HEK293 (cell line): ENCODE measurements at regions not wholly inside any gene's neighbourhood (a gene's known extent, or its start where the extent isn't known, plus 50 kb on each side); places are given as distances from the start of the nearest gene placed in this dataset.

Experiments
- CTCF ChIA-PET: fragments of 350-600 bp; formaldehyde crosslinking; extraction: SDS; loops from one replicate; lab custom pipeline; 2021; ENCODE audit warnings: antibody characterized with exemption; lab: Yijun Ruan, JAX
- POLR2A ChIA-PET: fragments of 300-600 bp; formaldehyde crosslinking; extraction: SDS; loops from one replicate; lab custom pipeline; 2020; ENCODE audit warnings: antibody characterized with exemption, inconsistent platforms; lab: Yijun Ruan, JAX
- H3K27ac ChIP-seq: fragments of 200-500 bp; sonication (Bioruptor generic); 2 replicates; pipeline ENCODE4 v1.5.1; 2014; ENCODE audit warnings: low read depth, low read length, control low read depth, inconsistent platforms; ENCODE audit errors: extremely low read depth
- H3K36me3 ChIP-seq, 2 experiments: fragments of 200-500 bp in 1 of 2; sonication (Bioruptor generic) in 1 of 2; 1 replicate in 1 of 2; 2 replicates in 1 of 2; pipeline ENCODE4 v1.5.1; 2014 to 2017; ENCODE audit warnings: inconsistent platforms in 2 of 2, low read length in 2 of 2; ENCODE audit not compliant: control insufficient read depth in 2 of 2, insufficient read depth in 1 of 2
- H3K4me1 ChIP-seq: fragments of 200-500 bp; sonication (Bioruptor generic); 2 replicates; pipeline ENCODE4 v1.5.1; 2014; ENCODE audit warnings: mild to moderate bottlenecking, low read length, inconsistent platforms; ENCODE audit not compliant: control insufficient read depth, insufficient read depth
- H3K4me3 ChIP-seq: 2 replicates; pipeline ENCODE4 v1.5.1; 2011; ENCODE audit warnings: low read depth, mild to moderate bottlenecking, control low read depth, low read length, moderate library complexity
- H3K9me3 ChIP-seq: fragments of 200-500 bp; sonication (Bioruptor generic); 2 replicates; pipeline ENCODE4 v1.5.1; 2014; ENCODE audit warnings: low read depth, low read length, inconsistent platforms; ENCODE audit not compliant: control insufficient read depth, insufficient read depth
- FEZF1 ChIP-seq: fragments of 450-650 bp; formaldehyde crosslinking; IDR thresholded peaks from 2 replicates; pipeline ENCODE4 v1.5.1; 2016; ENCODE audit warnings: missing biosample characterization, missing genetic modification characterization
- HOXC10 ChIP-seq: sonication (generic); formaldehyde crosslinking; IDR thresholded peaks from 2 replicates; pipeline ENCODE4 v1.8.1; 2023; ENCODE audit warnings: mild to moderate bottlenecking, missing genetic modification reagents
- MYNN ChIP-seq: fragments of 450-650 bp; formaldehyde crosslinking; IDR thresholded peaks from 2 replicates; pipeline ENCODE4 v1.5.1; 2016; ENCODE audit warnings: missing biosample characterization, missing genetic modification characterization, borderline replicate concordance
- SP3 ChIP-seq: fragments of 450-650 bp; formaldehyde crosslinking; IDR thresholded peaks from 2 replicates; pipeline ENCODE4 v1.5.1; 2016; ENCODE audit warnings: missing biosample characterization, missing genetic modification characterization
- TCF7L2 ChIP-seq: IDR thresholded peaks from 2 replicates; pipeline ENCODE4 v1.6.1; 2011; ENCODE audit warnings: low read depth, mild to moderate bottlenecking, inconsistent platforms, low read length, moderate library complexity, borderline replicate concordance
- ZFP3 ChIP-seq: fragments of 450-650 bp; formaldehyde crosslinking; IDR thresholded peaks from 2 replicates; pipeline ENCODE4 v1.5.1; 2016; ENCODE audit warnings: low read depth, missing biosample characterization, missing genetic modification characterization
- ZNF112 ChIP-seq: fragments of 450-650 bp; formaldehyde crosslinking; IDR thresholded peaks from 2 replicates; pipeline ENCODE4 v1.5.0; 2017; ENCODE audit warnings: missing biosample characterization, missing genetic modification characterization
- ZNF169 ChIP-seq: fragments of 450-650 bp; formaldehyde crosslinking; IDR thresholded peaks from 2 replicates; pipeline ENCODE4 v1.5.1; 2016; ENCODE audit warnings: missing biosample characterization, missing genetic modification characterization
- ZNF184 ChIP-seq: fragments of 450-650 bp; IDR thresholded peaks from 2 replicates; pipeline ENCODE4 v1.5.1; 2018; ENCODE audit warnings: missing biosample characterization, mild to moderate bottlenecking, missing genetic modification characterization
- ZNF274 ChIP-seq, 2 experiments: fragments of 200-500 bp in 1 of 2; fragments of 450-650 bp in 1 of 2; sonication (Bioruptor generic) in 1 of 2; formaldehyde crosslinking in 1 of 2; IDR thresholded peaks; 2 replicates each; pipeline versions ENCODE4 v1.5.1 to v1.6.1; 2014 to 2016; ENCODE audit warnings: borderline replicate concordance in 1 of 2, inconsistent platforms in 1 of 2, low read length in 1 of 2, missing biosample characterization in 1 of 2, missing genetic modification characterization in 1 of 2
- ZNF292 ChIP-seq: fragments of 450-650 bp; formaldehyde crosslinking; IDR thresholded peaks from 2 replicates; pipeline ENCODE4 v1.5.1; 2016; ENCODE audit warnings: low read depth, missing biosample characterization, missing genetic modification characterization, borderline replicate concordance
- ZNF37A ChIP-seq: fragments of 450-650 bp; IDR thresholded peaks from 2 replicates; pipeline ENCODE4 v1.5.1; 2018; ENCODE audit warnings: missing biosample characterization, missing genetic modification characterization
- ZNF391 ChIP-seq: fragments of 450-650 bp; formaldehyde crosslinking; IDR thresholded peaks from 2 replicates; pipeline ENCODE4 v1.5.1; 2016; ENCODE audit warnings: low read depth, missing biosample characterization, missing genetic modification characterization, borderline replicate concordance
- ZNF394 ChIP-seq: fragments of 450-650 bp; formaldehyde crosslinking; IDR thresholded peaks from 2 replicates; pipeline ENCODE4 v1.5.1; 2016; ENCODE audit warnings: missing biosample characterization, missing genetic modification characterization, mild to moderate bottlenecking, moderate library complexity, borderline replicate concordance
- ZNF529 ChIP-seq: fragments of 450-650 bp; formaldehyde crosslinking; IDR thresholded peaks from 2 replicates; pipeline ENCODE4 v1.5.1; 2017; ENCODE audit warnings: missing genetic modification characterization, missing biosample characterization; ENCODE audit not compliant: insufficient replicate concordance
- ZNF555 ChIP-seq: fragments of 450-650 bp; formaldehyde crosslinking; conservative IDR thresholded peaks from 2 replicates; pipeline ENCODE4 v1.5.1; 2017; ENCODE audit warnings: missing biosample characterization, mild to moderate bottlenecking, missing genetic modification characterization, inconsistent platforms
- ZNF558 ChIP-seq: fragments of 450-650 bp; formaldehyde crosslinking; IDR thresholded peaks from 2 replicates; pipeline ENCODE4 v1.5.1; 2016; ENCODE audit warnings: missing biosample characterization, missing genetic modification characterization
- ZNF701 ChIP-seq: fragments of 450-650 bp; formaldehyde crosslinking; IDR thresholded peaks from 2 replicates; pipeline ENCODE4 v1.5.1; 2016; ENCODE audit warnings: missing biosample characterization, missing genetic modification characterization
- TF ChIP-seq, protein P1 (sequence below): fragments of 450-650 bp; formaldehyde crosslinking; IDR thresholded peaks from 2 replicates; pipeline ENCODE4 v1.5.1; 2017; ENCODE audit warnings: missing biosample characterization, missing genetic modification characterization
- TF ChIP-seq, protein P2 (sequence below): fragments of 450-650 bp; formaldehyde crosslinking; IDR thresholded peaks from 2 replicates; pipeline ENCODE4 v1.5.1; 2016; ENCODE audit warnings: missing biosample characterization, missing genetic modification characterization
- TF ChIP-seq, protein P3 (sequence below): fragments of 450-650 bp; formaldehyde crosslinking; IDR thresholded peaks from 2 replicates; pipeline ENCODE4 v1.5.1; 2017; ENCODE audit warnings: missing biosample characterization, mild to moderate bottlenecking, missing genetic modification characterization, moderate library complexity
- TF ChIP-seq, protein P4 (sequence below): fragments of 450-650 bp; formaldehyde crosslinking; conservative IDR thresholded peaks from 2 replicates; pipeline ENCODE4 v1.5.1; 2016; ENCODE audit warnings: low read depth, missing biosample characterization, missing genetic modification characterization

DNA sequence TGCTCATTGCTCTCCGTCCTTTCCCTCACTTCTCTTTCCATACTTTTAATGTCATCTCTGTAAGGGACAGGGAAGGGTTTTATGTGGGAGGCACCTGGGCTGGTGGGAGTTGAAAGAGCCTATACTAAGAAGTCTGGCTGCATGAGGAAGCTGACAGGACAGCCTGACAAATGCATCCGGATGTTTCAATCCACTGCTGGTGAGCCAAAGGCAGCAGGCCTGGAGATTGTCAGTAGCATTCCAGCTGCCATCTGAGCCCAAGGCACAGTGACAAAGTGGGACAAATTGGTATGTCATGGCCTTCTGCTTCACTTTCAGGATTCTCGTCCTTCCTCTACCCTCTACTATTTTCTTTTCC is 218.4 kb downstream of the STK31 start:
- H3K27ac ChIP-seq = no peak overlapping the region
- POLR2A ChIA-PET = no interaction called here
- no peak for TF ChIP-seq FEZF1 (tag by site-specific recombination)
- TF ChIP-seq ZNF558 (tag by site-specific recombination) = no peak
- no peak for TF ChIP-seq TCF7L2
- TF ChIP-seq ZNF555 = no peak
- TF ChIP-seq, protein P1, sequence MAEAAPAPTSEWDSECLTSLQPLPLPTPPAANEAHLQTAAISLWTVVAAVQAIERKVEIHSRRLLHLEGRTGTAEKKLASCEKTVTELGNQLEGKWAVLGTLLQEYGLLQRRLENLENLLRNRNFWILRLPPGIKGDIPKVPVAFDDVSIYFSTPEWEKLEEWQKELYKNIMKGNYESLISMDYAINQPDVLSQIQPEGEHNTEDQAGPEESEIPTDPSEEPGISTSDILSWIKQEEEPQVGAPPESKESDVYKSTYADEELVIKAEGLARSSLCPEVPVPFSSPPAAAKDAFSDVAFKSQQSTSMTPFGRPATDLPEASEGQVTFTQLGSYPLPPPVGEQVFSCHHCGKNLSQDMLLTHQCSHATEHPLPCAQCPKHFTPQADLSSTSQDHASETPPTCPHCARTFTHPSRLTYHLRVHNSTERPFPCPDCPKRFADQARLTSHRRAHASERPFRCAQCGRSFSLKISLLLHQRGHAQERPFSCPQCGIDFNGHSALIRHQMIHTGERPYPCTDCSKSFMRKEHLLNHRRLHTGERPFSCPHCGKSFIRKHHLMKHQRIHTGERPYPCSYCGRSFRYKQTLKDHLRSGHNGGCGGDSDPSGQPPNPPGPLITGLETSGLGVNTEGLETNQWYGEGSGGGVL (tag by site-specific recombination) = no peak
- no peak for TF ChIP-seq ZNF184 (tag by site-specific recombination)
- TF ChIP-seq, protein P2, sequence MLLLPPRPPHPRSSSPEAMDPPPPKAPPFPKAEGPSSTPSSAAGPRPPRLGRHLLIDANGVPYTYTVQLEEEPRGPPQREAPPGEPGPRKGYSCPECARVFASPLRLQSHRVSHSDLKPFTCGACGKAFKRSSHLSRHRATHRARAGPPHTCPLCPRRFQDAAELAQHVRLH (tag by site-specific recombination) = no peak
- TF ChIP-seq ZNF274 (IDR thresholded peaks at IDR 0.05; ENCODE audit: low read length) = no peak
- no peak for TF ChIP-seq ZNF274 (tag by site-specific recombination; IDR thresholded peaks at IDR 0.05; ENCODE audit: borderline replicate concordance)
- TF ChIP-seq, all 188 proteins: peak for 0
- H3K4me1 ChIP-seq = no peaks in the 10 kb centered on the region
- CTCF ChIA-PET = interaction anchor here (1.8 kb wide), 1 partner anchor 10 kb away, joined by 8 read pairs; no protein-coding TSS in a partner anchor
- no peaks in the 10 kb centered on the region for H3K9me3 ChIP-seq
- no peaks in the 10 kb centered on the region for H3K36me3 ChIP-seq
- no peak overlapping the region for H3K4me3 ChIP-seq

DNA sequence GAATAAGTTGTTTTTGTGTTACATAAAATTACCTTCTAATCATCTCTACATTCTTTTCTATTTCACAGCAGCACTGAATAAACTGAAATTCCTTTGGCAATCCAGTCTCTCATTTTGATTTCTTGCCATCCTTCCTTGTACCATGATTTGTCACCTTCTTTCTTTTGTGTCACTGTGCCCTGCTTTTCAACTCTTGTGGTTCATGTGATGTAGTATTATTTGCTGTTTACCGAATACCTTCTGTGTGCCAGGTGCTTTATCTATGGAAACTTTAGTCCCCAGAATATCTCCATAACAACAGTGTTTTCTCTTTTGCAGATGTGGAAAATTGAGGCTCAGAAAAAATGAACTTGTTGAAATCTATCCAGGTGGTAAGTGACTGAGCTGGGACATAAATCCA is 220.3 kb downstream of the STK31 start:
- POLR2A ChIA-PET = no interaction called here
- TF ChIP-seq SP3 (tag by site-specific recombination) = no peak
- TF ChIP-seq ZNF169 (tag by site-specific recombination) = no peak
- TF ChIP-seq ZNF529 (tag by site-specific recombination) = no peak
- no peak for TF ChIP-seq ZNF112
- TF ChIP-seq ZNF701 (tag by site-specific recombination) = no peak
- no peak for TF ChIP-seq ZNF37A (tag by site-specific recombination)
- TF ChIP-seq HOXC10 (CRISPR knock-in tag) = no peak
- no peak for TF ChIP-seq ZNF391 (tag by site-specific recombination)
- TF ChIP-seq ZNF394 (tag by site-specific recombination) = no peak
- TF ChIP-seq ZFP3 = no peak
- no peak for TF ChIP-seq ZNF292 (tag by site-specific recombination)
- no peak for TF ChIP-seq MYNN
- TF ChIP-seq, protein P2 (tag by site-specific recombination) = no peak
- TF ChIP-seq, protein P3, sequence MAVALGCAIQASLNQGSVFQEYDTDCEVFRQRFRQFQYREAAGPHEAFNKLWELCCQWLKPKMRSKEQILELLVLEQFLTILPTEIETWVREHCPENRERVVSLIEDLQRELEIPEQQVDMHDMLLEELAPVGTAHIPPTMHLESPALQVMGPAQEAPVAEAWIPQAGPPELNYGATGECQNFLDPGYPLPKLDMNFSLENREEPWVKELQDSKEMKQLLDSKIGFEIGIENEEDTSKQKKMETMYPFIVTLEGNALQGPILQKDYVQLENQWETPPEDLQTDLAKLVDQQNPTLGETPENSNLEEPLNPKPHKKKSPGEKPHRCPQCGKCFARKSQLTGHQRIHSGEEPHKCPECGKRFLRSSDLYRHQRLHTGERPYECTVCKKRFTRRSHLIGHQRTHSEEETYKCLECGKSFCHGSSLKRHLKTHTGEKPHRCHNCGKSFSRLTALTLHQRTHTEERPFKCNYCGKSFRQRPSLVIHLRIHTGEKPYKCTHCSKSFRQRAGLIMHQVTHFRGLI (tag by site-specific recombination) = no peak
- TF ChIP-seq, protein P4, sequence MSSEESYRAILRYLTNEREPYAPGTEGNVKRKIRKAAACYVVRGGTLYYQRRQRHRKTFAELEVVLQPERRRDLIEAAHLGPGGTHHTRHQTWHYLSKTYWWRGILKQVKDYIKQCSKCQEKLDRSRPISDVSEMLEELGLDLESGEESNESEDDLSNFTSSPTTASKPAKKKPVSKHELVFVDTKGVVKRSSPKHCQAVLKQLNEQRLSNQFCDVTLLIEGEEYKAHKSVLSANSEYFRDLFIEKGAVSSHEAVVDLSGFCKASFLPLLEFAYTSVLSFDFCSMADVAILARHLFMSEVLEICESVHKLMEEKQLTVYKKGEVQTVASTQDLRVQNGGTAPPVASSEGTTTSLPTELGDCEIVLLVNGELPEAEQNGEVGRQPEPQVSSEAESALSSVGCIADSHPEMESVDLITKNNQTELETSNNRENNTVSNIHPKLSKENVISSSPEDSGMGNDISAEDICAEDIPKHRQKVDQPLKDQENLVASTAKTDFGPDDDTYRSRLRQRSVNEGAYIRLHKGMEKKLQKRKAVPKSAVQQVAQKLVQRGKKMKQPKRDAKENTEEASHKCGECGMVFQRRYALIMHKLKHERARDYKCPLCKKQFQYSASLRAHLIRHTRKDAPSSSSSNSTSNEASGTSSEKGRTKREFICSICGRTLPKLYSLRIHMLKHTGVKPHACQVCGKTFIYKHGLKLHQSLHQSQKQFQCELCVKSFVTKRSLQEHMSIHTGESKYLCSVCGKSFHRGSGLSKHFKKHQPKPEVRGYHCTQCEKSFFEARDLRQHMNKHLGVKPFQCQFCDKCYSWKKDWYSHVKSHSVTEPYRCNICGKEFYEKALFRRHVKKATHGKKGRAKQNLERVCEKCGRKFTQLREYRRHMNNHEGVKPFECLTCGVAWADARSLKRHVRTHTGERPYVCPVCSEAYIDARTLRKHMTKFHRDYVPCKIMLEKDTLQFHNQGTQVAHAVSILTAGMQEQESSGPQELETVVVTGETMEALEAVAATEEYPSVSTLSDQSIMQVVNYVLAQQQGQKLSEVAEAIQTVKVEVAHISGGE (tag by site-specific recombination) = no peak
- TF ChIP-seq, all 188 proteins: peak for 0
- no peaks in the 10 kb centered on the region for H3K36me3 ChIP-seq
- no peaks in the 10 kb centered on the region for H3K9me3 ChIP-seq
- no peak overlapping the region for H3K4me3 ChIP-seq
- CTCF ChIA-PET = interaction anchor here (0.9 to 1.8 kb wide), 2 partner anchors 8 to 9 kb away, joined by 4 to 8 read pairs; no protein-coding TSS in a partner anchor
- no peaks in the 10 kb centered on the region for H3K4me1 ChIP-seq
- no peak overlapping the region for H3K27ac ChIP-seq
